Esophagus muscularis mucosa (tissue), 4 donors: ENCODE measurements at regions not wholly inside any gene's neighbourhood (a gene's known extent, or its start where the extent isn't known, plus 50 kb on each side); places are given as distances from the start of the nearest gene placed in this dataset.

Experiments used
- CTCF ChIP-seq, 3 experiments: fragments of 200-600 bp in 2 of 3; fragments of 450-650 bp in 1 of 3; sonication (generic) in 2 of 3; IDR thresholded peaks; one replicate each; pipeline ENCODE4 v1.5.1; 2017 to 2019; ENCODE audit warnings: antibody characterized with exemption in 3 of 3, mild to moderate bottlenecking in 2 of 3, moderate library complexity in 1 of 3
- EP300 ChIP-seq: sonication (generic); formaldehyde crosslinking; IDR thresholded peaks from one replicate; pipeline ENCODE4 v1.6.1; 2017; ENCODE audit warnings: antibody characterized with exemption
- POLR2A ChIP-seq: fragments of 450-650 bp; IDR thresholded peaks from one replicate; pipeline ENCODE4 v1.6.1; 2017; ENCODE audit warnings: antibody characterized with exemption, moderate library complexity, mild to moderate bottlenecking, low read depth

GRCh38 chr14:39784461-39784860, 352.2 kb upstream of the FBXO33 start:
- TF ChIP-seq CTCF (IDR thresholded peaks at IDR 0.05): no peak
- TF ChIP-seq EP300: no peak
- TF ChIP-seq POLR2A: no peak
